ENCODE measurements at regions not wholly inside any gene's neighbourhood (a gene's known extent, or its start where the extent isn't known, plus 50 kb on each side); places are given as distances from the start of the nearest gene placed in this dataset.

- no peak for DNase-seq
Measured at GRCh38 chr4:31125061-31125460, 404.9 kb downstream of the PCDH7 start.

GRCh38 chr4:31125496-31125895 lies 405.3 kb downstream of the PCDH7 start:
- DNase-seq = no peak

GRCh38 chr4:31126881-31127398 lies 406.8 kb downstream of the PCDH7 start:
- peak in 1 of 2 experiments; percentile 26 for DNase-seq

GRCh38 chr4:31130930-31131329 lies 410.8 kb downstream of the PCDH7 start:
- DNase-seq = no peak

GRCh38 chr4:31134720-31135119 lies 414.6 kb downstream of the PCDH7 start:
- DNase-seq = no peak

DNA sequence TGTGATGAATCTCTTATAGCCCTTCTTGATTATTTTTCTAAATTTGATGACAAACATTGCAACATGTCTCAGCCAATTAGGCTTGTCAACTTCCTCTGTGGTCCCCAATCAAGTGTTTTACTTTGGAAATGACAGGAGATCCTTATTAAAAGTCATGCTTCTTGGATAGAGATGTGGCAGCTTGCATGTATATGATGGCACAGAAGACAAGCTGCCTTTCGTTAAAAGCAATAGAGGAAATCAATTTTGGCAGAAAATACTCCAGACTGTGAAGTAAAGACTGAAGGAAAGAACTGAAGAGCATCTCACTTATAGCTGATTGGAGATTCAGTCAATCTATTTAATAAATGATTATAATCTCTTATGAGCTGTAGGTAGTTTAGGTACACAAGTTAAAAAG lies 419.6 kb downstream of the PCDH7 start:
- DNase-seq = no peak

DNA sequence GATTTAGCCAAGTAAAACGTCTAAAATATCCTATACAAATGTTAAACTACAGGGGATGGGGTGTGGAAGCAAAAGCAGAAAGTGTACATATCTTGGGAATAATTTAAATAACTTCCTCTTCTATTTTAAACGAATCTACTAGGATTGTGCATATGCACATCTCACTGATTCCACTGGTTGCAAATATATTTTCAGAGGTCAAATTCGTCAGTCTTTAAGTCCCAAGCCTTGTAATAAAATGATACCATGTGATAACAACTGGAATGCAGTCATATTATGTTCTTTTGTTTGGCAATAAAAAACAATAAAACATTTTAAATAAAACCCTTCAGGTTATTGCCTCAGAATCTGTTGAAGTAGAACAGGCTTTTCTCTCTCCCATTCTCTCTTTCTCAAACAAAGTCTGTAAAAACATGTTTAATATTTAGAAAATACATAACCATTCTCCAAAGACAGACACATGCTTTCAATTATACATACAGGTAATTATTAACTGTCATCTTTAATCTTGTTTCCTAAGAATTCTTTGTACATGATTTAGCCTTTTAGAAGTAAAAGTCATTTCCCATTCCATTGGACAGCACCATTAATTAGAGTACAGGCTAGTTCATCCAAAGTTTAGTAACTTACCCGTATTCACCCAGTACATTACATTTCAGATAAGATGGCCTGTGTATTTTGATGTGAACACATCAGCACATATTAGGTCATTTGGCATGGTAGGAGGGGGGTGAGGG lies 421.1 kb downstream of the PCDH7 start:
- no peak for DNase-seq

DNA sequence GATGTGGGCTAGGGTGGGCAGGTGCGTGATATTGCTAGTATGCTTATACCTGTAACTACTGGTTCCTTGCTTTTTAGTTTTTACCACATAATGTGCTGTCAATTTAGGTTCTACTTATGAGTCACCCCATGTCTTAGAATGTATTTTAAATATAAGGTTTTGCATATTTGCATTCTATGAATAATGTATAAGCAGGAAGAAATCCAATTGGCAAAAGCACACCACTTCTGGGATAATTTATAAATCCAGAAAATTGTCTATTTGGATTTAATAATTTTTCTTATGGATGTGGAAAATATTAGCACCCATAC lies 421.6 kb downstream of the PCDH7 start:
- no peak for DNase-seq

DNA sequence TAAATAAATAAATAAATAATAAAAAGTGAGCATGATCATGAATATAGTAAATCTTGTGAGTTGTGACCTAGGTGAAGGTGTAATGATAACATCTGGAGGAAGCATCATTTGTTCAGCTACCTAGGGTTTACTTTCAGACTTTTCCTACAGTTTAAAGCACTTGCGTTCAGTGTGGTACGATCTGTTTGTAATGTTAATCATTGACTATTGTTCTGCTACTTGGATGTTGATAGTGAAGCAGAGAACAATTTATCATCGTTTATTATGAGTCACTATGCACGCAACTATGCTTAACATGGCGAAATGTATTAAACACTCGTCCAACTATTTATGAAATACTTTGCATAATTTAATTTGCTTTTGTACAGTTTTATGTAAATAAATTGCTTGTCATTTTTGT lies 426.2 kb downstream of the PCDH7 start:
- peak in 1 of 2 experiments; percentile 6 for DNase-seq

- DNase-seq = no peak
Measured at GRCh38 chr4:31148990-31149389, 428.8 kb downstream of the PCDH7 start.

- peak in 1 of 2 experiments; percentile 2 for DNase-seq
Measured at GRCh38 chr4:31156221-31156620, 436.1 kb downstream of the PCDH7 start.

DNA sequence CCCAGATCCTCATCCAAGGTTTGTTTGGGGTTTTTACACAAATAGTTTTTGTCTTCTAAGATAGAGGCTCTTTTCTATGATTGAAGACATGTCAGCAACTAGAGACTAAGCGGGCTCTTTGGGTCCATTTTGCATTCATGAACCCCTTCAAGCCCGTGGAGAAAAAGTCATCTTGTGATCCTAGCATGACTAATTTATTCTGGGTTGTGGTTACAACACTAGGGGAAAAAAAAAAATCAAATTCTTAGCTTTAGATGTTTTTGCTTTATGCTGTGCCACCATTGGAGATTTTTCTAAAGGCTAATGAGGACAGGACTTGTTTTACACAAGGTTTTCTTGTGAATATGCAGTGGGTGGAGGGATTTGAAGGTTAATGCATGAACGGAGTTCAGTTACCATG lies 440.0 kb downstream of the PCDH7 start:
- no peak for DNase-seq

DNA sequence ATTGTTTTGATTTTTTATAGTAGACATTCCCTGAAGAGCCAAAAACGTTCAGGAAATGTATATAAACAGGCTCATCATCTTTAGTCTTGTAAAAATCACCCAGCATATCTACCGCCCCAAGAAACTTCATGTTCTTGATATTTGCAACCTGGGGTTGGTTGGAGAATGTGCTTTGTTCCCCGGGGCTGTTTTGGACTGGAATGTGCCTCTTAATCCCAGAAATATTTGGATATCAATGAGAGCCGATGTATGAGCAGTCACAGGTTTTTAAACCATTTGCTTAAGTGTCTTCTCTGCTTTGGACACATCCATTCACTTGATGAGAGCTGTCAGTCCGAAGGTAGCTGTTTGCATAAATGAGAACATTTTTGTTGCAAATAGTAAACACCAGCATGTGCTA lies 449.7 kb downstream of the PCDH7 start:
- DNase-seq = no peak

DNA sequence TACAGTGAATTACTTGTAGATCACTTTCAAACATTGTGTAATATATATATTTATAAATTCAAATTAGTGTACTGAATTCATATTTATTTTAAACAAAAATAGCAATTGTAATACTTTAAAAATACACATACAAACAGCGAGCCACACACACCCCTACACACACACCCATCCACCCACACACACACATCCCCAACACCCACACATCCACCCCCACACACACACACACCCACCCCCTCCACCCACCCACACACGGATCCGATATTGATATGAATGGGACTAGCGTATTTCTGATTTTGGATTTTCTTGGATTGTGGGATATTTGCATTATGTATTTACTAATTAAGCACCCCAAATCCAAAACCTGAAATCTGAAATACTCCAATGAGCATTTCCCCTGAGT lies 451.2 kb downstream of the PCDH7 start:
- DNase-seq = no peak

DNA sequence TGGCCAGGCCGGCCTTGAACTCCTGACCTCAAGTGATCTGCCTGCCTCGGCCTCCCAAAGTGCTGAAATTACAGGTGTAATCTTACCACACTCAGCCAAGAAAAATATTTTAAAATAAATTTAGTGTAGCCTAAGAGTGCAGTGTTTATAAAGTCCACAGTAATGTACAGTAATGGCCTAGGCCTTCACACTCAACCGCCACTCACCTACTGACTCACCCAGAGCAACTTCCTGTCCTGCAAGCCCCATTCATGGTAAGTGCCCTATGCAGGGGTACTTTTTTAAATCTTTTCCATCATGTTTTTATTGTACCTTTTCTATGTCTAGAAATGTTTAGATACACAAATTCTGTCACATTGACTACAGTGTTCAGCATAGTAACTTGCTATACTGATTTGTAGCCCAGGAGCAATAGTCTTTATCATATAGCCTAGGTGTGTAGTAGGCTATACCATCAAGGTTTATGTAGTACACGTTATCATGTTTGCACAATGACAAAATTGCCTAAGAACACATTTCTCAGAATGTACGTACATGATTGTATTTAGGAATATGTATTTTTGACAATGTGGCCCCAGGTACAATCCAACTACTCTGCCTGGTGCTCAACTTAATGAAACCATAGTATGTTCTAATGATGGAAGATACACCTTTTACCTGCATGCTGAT lies 455.2 kb downstream of the PCDH7 start:
- no peak for DNase-seq

DNA sequence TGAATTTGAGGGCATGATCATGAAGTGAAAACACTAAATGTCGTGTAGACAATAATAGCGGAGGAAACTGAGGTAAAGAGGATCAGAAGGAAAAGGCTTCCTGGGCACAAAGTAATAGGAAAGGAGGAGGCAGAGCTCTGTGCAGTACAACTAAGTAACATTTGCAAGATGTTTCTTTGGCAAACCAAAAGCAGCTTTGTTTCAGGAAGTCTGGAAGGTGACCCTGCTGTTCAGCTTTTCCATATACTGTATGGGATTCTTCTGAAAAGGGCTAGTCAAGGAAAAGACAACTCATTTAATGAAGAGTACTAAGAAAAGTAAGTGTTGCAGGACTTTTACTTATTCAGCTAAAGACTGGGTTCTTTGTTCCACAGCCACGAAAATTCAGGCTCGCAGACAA lies 463.1 kb downstream of the PCDH7 start:
- DNase-seq = no peak

DNA sequence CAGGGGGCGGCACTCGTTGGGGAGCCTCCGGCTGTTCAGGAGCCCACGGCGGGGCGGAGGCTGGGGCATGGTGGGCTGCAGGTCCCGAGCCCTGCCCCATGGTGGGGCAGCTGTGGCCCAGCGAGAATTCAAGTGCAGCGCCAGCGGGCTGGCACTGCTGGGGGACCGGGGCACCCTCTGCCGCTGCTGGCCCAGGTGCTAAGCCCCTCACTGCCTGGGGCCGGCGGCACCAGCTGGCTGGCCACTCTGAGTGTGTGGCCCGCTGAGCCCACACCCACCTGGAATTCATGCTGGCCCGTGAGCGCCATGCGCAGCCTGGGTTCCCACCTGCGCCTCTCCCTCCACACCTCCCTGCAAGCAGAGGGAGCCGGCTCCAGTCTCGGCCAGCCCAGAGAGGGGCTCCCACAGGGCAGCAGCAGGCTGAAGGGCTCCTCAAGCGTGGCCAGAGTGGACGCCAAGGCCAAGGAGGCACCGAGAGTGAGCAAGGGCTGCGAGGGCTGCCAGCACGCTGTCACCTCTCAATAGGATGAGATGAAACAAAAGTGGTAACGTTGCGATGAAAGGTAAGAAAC lies 464.9 kb downstream of the PCDH7 start:
- no peak for DNase-seq

GRCh38 chr4:31187979-31188378 lies 467.8 kb downstream of the PCDH7 start:
- no peak for DNase-seq

GRCh38 chr4:31189938-31190337 lies 469.8 kb downstream of the PCDH7 start:
- DNase-seq = no peak

DNA sequence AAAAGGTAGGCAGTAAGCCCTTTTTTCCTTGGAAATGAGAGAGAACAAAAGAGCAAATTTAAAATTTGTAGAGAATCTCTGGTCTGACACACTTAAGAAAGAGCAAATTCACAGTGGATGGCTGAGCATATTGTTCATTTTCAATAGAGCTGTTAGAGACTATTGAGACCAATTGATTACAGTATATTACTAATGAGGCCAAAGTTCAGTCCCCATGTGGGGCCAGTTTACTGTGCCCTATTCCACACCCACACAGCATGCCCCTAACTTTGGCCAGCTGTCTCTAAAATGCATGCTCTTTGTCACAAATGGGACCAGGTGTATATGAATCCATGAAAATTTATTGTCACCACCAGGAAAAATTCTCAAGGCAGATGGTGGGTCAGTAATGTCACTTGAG lies 470.5 kb downstream of the PCDH7 start:
- peak in 1 of 2 experiments; percentile 3 for DNase-seq

- peak in 1 of 2 experiments; percentile 38 for DNase-seq
Measured at GRCh38 chr4:31192341-31192740, 472.2 kb downstream of the PCDH7 start.

GRCh38 chr4:31193521-31193920 lies 473.4 kb downstream of the PCDH7 start:
- peak; percentile 72 to 92 for DNase-seq

DNA sequence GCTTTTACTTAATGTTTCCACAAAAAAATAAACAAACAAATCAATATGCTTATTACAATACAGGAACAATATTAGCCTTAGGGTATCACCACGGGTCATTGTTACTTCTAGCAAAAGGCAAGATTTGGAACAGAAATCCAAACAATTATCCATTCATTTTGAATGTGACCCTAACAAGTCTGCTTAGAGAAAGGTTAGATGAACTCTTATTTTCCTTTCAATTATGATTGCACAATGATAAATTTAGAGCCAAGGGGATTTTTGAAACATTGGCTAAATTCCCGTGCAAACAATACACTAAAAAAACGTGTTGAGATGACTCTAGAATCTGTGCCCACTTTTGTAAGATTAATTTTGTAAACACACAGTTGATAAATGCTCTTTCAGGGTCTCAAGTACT lies 474.7 kb downstream of the PCDH7 start:
- peak; percentile 70 to 91 for DNase-seq

DNA sequence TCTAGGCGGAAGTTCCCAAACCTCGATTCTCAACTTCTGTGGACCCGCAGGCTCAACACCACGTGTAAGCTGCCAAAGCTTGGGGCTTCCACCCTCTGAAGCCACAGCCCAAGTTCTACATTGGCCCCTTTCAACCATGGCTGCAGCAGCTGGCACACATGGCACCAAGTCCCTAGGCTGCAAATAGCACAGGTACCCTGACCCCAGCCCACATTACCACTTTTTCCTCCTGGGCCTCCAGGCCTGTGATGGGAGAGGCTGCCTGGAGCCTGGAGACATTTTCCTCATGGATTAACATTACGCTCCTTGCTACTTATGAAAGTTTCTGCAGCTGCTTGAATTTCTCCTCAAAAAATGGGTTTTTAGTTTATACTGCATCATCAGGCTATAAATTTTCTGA lies 479.5 kb downstream of the PCDH7 start:
- DNase-seq = no peak
